ENCODE measurements at regions not wholly inside any gene's neighbourhood (a gene's known extent, or its start where the extent isn't known, plus 50 kb on each side); places are given as distances from the start of the nearest gene placed in this dataset.

DNA sequence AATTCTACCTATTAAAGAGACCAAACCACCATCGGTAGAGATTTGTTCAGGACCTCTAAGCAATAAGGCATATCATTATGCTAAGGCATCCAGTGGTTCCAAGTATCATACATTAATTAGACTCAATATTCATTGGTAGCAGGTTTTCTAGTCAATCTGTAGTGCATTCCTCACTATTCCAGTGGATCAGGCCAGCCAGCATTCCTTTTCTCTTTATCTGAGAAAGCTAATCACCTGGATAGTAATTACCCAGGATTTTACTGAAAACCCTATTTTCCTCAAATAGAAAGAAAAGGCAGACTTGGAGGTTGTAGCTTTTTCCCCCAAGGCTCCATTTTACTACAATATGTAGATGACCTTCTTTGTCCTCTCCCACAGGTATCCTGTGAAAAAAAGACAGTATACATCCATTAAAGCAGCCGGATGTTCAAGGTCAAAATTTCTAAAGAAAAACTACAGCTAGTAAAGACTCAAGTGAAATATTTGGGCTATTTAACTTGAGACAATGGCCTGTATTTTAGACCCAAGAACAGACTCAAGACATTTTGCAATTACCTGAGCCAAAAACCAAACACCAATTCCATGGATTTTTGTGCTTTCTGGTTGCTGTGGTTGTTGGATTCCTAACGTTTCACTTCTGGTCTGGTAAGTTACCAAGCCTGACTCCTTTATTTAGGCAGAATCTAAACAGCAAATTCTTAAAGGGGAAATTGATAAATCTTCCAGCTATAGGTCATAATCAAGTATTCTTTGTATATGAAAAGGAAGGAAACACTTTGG, 149.1 kb upstream of the MOCS1 start:
- WGBS, 5 donors = 68 to 81% (median 73%) methylated on average over 3 of the region's 3 CpGs
- Histone ChIP-seq H3K9me3 (no peaks in the 10 kb centered on the region), H3K27me3 (replicated peaks in 1 of 7) (peaks cover 0 to 4% (median 0%) of the 10 kb centered on the region in 7 donors), H3K36me3 (no peaks in the 10 kb centered on the region), H3K4me3 (no peak overlapping the region), H3K4me1 (no peaks in the 10 kb centered on the region), H3K27ac (no peak overlapping the region)
- TF ChIP-seq POLR2AphosphoS5 (IDR thresholded peaks at IDR 0.05) (no peak), POLR2A (IDR thresholded peaks at IDR 0.05) (no peak)
- TF ChIP-seq, protein P1, sequence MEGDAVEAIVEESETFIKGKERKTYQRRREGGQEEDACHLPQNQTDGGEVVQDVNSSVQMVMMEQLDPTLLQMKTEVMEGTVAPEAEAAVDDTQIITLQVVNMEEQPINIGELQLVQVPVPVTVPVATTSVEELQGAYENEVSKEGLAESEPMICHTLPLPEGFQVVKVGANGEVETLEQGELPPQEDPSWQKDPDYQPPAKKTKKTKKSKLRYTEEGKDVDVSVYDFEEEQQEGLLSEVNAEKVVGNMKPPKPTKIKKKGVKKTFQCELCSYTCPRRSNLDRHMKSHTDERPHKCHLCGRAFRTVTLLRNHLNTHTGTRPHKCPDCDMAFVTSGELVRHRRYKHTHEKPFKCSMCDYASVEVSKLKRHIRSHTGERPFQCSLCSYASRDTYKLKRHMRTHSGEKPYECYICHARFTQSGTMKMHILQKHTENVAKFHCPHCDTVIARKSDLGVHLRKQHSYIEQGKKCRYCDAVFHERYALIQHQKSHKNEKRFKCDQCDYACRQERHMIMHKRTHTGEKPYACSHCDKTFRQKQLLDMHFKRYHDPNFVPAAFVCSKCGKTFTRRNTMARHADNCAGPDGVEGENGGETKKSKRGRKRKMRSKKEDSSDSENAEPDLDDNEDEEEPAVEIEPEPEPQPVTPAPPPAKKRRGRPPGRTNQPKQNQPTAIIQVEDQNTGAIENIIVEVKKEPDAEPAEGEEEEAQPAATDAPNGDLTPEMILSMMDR (IDR thresholded peaks at IDR 0.05 in 8 of 11, conservative IDR thresholded peaks at IDR 0.05 in 3 of 11) = no peak
- intact Hi-C loops (cut with DNase I; ENCODE audit: low total_unique reads) = no loop called here
- DNase-seq = no peak

DNA sequence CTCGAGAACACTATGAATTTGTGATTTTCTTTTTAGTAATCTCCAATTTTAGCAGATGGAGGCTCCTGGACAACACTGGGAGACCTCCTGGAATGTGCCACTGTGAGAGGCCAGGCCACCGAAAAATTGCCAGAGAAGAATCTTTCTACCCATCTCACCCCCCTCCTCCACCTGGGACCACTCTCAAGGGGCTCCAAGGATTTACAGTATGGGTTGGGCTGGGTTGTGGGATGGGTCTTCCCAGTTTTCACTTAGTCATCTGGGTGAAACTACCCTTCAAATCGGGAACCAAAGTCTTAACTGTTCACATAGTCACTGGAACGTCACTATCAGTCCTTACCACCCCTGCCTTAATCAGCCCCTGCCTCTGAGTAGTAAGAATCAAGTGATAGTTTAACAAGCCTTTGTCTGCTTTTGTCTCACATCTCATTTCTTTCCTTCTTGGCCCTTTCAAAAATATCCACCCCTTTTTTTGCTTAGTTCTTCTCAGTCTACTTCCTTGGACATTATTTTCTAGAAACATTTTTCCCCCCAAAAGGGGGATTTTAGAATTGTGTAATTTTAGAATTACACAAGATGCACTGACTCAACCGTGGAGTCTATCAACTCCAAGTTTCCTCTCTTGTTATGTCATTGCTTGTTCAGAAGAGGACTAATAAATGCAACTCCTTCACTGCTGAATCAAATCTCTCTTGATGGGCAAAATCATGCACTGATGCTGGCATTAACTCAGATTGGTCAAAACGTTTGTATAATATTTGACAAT, 148.2 kb upstream of the MOCS1 start:
- no peaks in the 10 kb centered on the region for H3K9me3 ChIP-seq
- intact Hi-C loops (cut with DNase I; ENCODE audit: low total_unique reads) = no loop called here
- H3K4me3 ChIP-seq = no peak overlapping the region
- H3K27me3 ChIP-seq (replicated peaks in 1 of 7) = peaks cover 0 to 4% (median 0%) of the 10 kb centered on the region in 7 donors
- DNase-seq = no peak
- 57 to 79% (median 60%) methylated on average over 6 of the region's 6 CpGs for WGBS, 5 donors
- no peaks in the 10 kb centered on the region for H3K4me1 ChIP-seq
- no peaks in the 10 kb centered on the region for H3K36me3 ChIP-seq
- no peak overlapping the region for H3K27ac ChIP-seq
- no peak for TF ChIP-seq POLR2AphosphoS5 (IDR thresholded peaks at IDR 0.05)

DNA sequence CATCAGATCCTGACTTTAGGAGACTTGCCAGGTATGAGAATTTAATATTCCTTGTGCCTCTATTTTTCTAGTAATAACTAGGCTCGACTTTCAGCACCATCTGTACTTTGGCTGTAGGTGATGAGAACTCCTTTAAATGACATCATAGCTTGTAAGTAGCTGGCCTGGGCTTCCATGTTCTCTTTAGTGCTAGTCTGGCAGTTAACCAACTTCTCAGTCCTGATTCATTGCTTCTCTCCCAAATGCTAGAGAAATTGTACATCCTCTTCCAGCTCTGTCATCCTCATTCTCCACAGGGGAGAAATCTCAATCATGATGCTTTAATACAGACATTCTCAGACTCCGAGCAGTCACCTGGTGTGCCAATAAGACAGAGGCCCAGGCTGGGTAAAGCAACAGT, 143.5 kb upstream of the MOCS1 start:
- intact Hi-C loops (cut with DNase I; ENCODE audit: low total_unique reads) = no loop called here
- Histone ChIP-seq H3K4me3 (no peak overlapping the region), H3K36me3 (no peaks in the 10 kb centered on the region), H3K9me3 (no peaks in the 10 kb centered on the region), H3K4me1 (no peaks in the 10 kb centered on the region), H3K27me3 (replicated peaks in 1 of 7) (peaks cover 0 to 18% (median 0%) of the 10 kb centered on the region in 7 donors), H3K27ac (no peak overlapping the region)
- no peak for DNase-seq
- WGBS, 5 donors = 59 to 83% (median 73%) methylated on average over 2 of the region's 2 CpGs
- TF ChIP-seq, protein P1 (IDR thresholded peaks at IDR 0.05 in 8 of 11, conservative IDR thresholded peaks at IDR 0.05 in 3 of 11) = no peak
- TF ChIP-seq POLR2AphosphoS5 (IDR thresholded peaks at IDR 0.05) (no peak), POLR2A (IDR thresholded peaks at IDR 0.05) (no peak)

DNA sequence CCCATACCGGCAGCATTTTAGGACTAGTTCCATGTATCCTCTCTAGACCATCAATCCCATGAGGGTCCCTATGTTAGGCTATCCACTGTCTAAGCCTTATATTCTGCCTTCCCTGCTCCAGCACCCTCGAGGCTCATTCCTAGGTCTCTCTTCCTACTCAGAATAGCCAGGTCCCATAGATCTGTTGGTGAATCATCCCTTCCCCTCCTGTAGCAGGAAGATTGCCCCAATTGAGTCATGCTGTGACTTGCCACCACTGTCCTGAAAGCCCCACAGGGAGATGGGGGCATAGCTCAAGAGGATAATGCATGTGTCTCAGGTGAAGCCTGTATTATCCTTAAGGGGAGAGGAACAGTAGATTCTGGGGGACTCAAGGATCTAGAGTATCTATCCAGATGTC, 143.1 kb upstream of the MOCS1 start:
- Histone ChIP-seq H3K9me3 (no peaks in the 10 kb centered on the region), H3K27me3 (replicated peaks in 1 of 7) (peaks cover 0 to 18% (median 0%) of the 10 kb centered on the region in 7 donors), H3K4me1 (no peaks in the 10 kb centered on the region), H3K36me3 (no peaks in the 10 kb centered on the region), H3K27ac (no peak overlapping the region), H3K4me3 (no peak overlapping the region)
- TF ChIP-seq, protein P1 (IDR thresholded peaks at IDR 0.05 in 8 of 11, conservative IDR thresholded peaks at IDR 0.05 in 3 of 11) = no peak
- TF ChIP-seq POLR2AphosphoS5 (IDR thresholded peaks at IDR 0.05) (no peak), POLR2A (IDR thresholded peaks at IDR 0.05) (no peak)
- WGBS, 5 donors = 63 to 82% (median 71%) methylated on average over 2 of the region's 2 CpGs
- intact Hi-C loops (cut with DNase I; ENCODE audit: low total_unique reads) = no loop called here
- DNase-seq = no peak
